ENCODE measurements at regions not wholly inside any gene's neighbourhood (a gene's known extent, or its start where the extent isn't known, plus 50 kb on each side); places are given as distances from the start of the nearest gene placed in this dataset.

DNA sequence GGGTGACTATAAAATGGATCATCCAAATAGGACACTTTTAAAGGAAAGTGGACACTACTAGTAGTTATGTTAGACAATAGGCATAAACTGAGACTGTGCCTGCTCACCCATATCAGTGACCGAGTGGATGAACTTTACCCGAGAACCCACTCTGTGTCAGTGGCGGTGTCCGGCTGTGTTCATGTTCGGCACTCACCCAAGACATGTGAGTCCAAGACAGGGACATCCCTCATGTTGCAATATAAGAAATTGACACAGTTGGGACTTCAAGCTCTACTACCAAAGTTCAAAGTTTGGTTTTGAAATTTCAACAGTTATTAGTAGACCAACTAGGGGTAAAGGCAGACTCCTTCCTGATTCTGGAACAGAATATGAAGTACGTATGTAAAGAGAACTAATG is 326.3 kb upstream of the TNP1 start:
- intact Hi-C loops (cut with micrococcal nuclease) = no loop called here
- ChIA-PET POLR2A (no interaction called here), CTCF (no interaction called here)
- no peak for DNase-seq
- no peak for ATAC-seq (ENCODE audit: low read depth)
- no peak overlapping the region for H3K27ac Mint-ChIP-seq
- H3K4me3 Mint-ChIP-seq = no peak overlapping the region
- H3K36me3 Mint-ChIP-seq (ENCODE audit: low read depth) = no peaks in the 10 kb centered on the region
- peaks cover 11% of the 10 kb centered on the region for H3K27me3 Mint-ChIP-seq
- TF ChIP-seq CTCF (IDR thresholded peaks at IDR 0.05) = no peak
- no peaks in the 10 kb centered on the region for H3K4me1 Mint-ChIP-seq
- H3K9me3 Mint-ChIP-seq = peaks cover 2% of the 10 kb centered on the region

- CTCF ChIA-PET = interaction anchor here (1.3 kb wide), 1 partner anchor 12 kb away, joined by 4 read pairs; no protein-coding TSS in a partner anchor
- no peak for TF ChIP-seq CTCF (IDR thresholded peaks at IDR 0.05)
Observed at GRCh38 chr2:217185265-217185995, 325.6 kb upstream of the TNP1 start.

DNA sequence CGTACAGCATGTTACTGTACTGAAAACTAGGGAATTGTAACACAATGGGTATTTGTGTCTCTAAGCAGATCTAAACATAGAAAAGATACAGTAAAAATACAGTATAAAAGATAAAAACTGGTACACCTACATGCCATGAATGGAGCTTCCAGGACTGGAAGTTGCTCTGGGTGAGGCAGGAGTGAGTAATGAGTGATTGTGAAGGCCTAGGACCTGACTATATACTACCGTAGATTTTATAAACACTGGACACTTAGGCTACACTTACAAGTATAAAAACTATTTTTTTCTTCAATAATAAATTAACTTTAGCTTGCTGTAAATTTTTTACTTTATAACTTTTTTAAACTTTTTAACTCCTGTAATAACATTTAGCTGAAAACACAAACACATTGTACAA is 324.4 kb upstream of the TNP1 start:
- DNase-seq (no peak), ATAC-seq (ENCODE audit: low read depth) (no peak)
- H3K4me3 Mint-ChIP-seq = no peak overlapping the region
- intact Hi-C loops (cut with micrococcal nuclease) = no loop called here
- TF ChIP-seq CTCF (IDR thresholded peaks at IDR 0.05) = no peak
- no peaks in the 10 kb centered on the region for H3K9me3 Mint-ChIP-seq
- POLR2A ChIA-PET = no interaction called here
- no peak overlapping the region for H3K27ac Mint-ChIP-seq
- CTCF ChIA-PET = interaction anchor here (1.3 kb wide), 1 partner anchor 11 kb away, joined by 4 read pairs; no protein-coding TSS in a partner anchor
- H3K36me3 Mint-ChIP-seq (ENCODE audit: low read depth) = no peaks in the 10 kb centered on the region
- H3K27me3 Mint-ChIP-seq = peaks cover 12% of the 10 kb centered on the region
- no peaks in the 10 kb centered on the region for H3K4me1 Mint-ChIP-seq

More at GRCh38 chr2:217185265-217185995, 325.6 kb upstream of the TNP1 start:
- Mint-ChIP-seq H3K4me1 (no peaks in the 10 kb centered on the region), H3K4me3 (no peak overlapping the region), H3K27ac (no peak overlapping the region), H3K36me3 (ENCODE audit: low read depth) (no peaks in the 10 kb centered on the region), H3K27me3 (peaks cover 8% of the 10 kb centered on the region), H3K9me3 (no peaks in the 10 kb centered on the region)
- POLR2A ChIA-PET = no interaction called here
- DNase-seq (no peak), ATAC-seq (ENCODE audit: low read depth) (no peak)
- intact Hi-C loops (cut with micrococcal nuclease) = no loop called here

- no peaks in the 10 kb centered on the region for H3K4me1 Mint-ChIP-seq
- ATAC-seq (ENCODE audit: low read depth) = no peak
- no peaks in the 10 kb centered on the region for H3K9me3 Mint-ChIP-seq
- H3K36me3 Mint-ChIP-seq (ENCODE audit: low read depth) = no peaks in the 10 kb centered on the region
- no peak overlapping the region for H3K4me3 Mint-ChIP-seq
- H3K27me3 Mint-ChIP-seq = peaks cover 12% of the 10 kb centered on the region
- no peak overlapping the region for H3K27ac Mint-ChIP-seq
- no peak for TF ChIP-seq CTCF (IDR thresholded peaks at IDR 0.05)
- no peak for DNase-seq
- POLR2A ChIA-PET = no interaction called here
- CTCF ChIA-PET = no interaction called here
- intact Hi-C loops (cut with micrococcal nuclease) = no loop called here
Observed at GRCh38 chr2:217183471-217183870, 323.6 kb upstream of the TNP1 start.

GRCh38 chr2:217182926-217183325 is 323.1 kb upstream of the TNP1 start:
- no peak overlapping the region for H3K27ac Mint-ChIP-seq
- H3K4me3 Mint-ChIP-seq = no peak overlapping the region
- ChIA-PET POLR2A (no interaction called here), CTCF (no interaction called here)
- H3K36me3 Mint-ChIP-seq (ENCODE audit: low read depth) = no peaks in the 10 kb centered on the region
- H3K4me1 Mint-ChIP-seq = no peaks in the 10 kb centered on the region
- ATAC-seq (ENCODE audit: low read depth) (no peak), DNase-seq (no peak)
- intact Hi-C loops (cut with micrococcal nuclease) = no loop called here
- peaks cover 10% of the 10 kb centered on the region for H3K27me3 Mint-ChIP-seq
- peaks cover 2% of the 10 kb centered on the region for H3K9me3 Mint-ChIP-seq
- no peak for TF ChIP-seq CTCF (IDR thresholded peaks at IDR 0.05)

All from activated B cell treated with CpG ODN at 0.5 μM for 24 hours (primary cell).